Hepatocyte (in vitro differentiated cells): ENCODE measurements at regions not wholly inside any gene's neighbourhood (a gene's known extent, or its start where the extent isn't known, plus 50 kb on each side); places are given as distances from the start of the nearest gene placed in this dataset.

Experiments used
- DNase-seq: peaks from one replicate; pipeline ENCODE4 v3.0.0-alpha.2; 2016; ENCODE audit warnings: low spot score
- H2AFZ ChIP-seq: fragments of 200-600 bp; sonication (generic); 2 replicates; pipeline ENCODE4 v1.6.0; 2016; ENCODE audit warnings: antibody characterized with exemption, mild to moderate bottlenecking
- H3K27ac ChIP-seq: fragments of 200-600 bp; sonication (generic); 2 replicates; pipeline ENCODE4 v1.5.1; 2016; ENCODE audit warnings: mild to moderate bottlenecking
- H3K27me3 ChIP-seq: fragments of 200-600 bp; sonication (generic); 2 replicates; pipeline ENCODE4 v1.6.1; 2016
- H3K36me3 ChIP-seq: fragments of 200-600 bp; sonication (generic); replicated peaks from 2 replicates; pipeline ENCODE4 v1.5.1; 2016; ENCODE audit warnings: low read depth; ENCODE audit not compliant: insufficient read depth
- H3K4me1 ChIP-seq: fragments of 200-600 bp; sonication (generic); 2 replicates; pipeline ENCODE4 v1.5.1; 2016; ENCODE audit warnings: mild to moderate bottlenecking, moderate library complexity; ENCODE audit not compliant: insufficient read depth
- H3K4me2 ChIP-seq: fragments of 200-600 bp; sonication (generic); 2 replicates; pipeline ENCODE4 v1.6.0; 2016
- H3K4me3 ChIP-seq: fragments of 200-600 bp; sonication (generic); 2 replicates; pipeline ENCODE4 v1.5.1; 2016; ENCODE audit warnings: mild to moderate bottlenecking
- H3K79me2 ChIP-seq: fragments of 200-600 bp; sonication (generic); 2 replicates; pipeline ENCODE4 v1.6.0; 2017; ENCODE audit warnings: mild to moderate bottlenecking
- H3K9me2 ChIP-seq: fragments of 200-600 bp; sonication (generic); replicated peaks from 2 replicates; pipeline ENCODE4 v1.6.0; 2017; ENCODE audit warnings: mild to moderate bottlenecking; ENCODE audit not compliant: insufficient read depth
- H3K9me3 ChIP-seq: fragments of 200-600 bp; sonication (generic); 2 replicates; pipeline ENCODE4 v1.5.1; 2016; ENCODE audit warnings: low read depth, mild to moderate bottlenecking
- H4K20me1 ChIP-seq: fragments of 200-600 bp; sonication (generic); 2 replicates; pipeline ENCODE4 v1.6.0; 2016; ENCODE audit warnings: mild to moderate bottlenecking; ENCODE audit not compliant: insufficient read depth, poor library complexity, severe bottlenecking
- CTCF ChIP-seq: fragments of 200-600 bp; sonication (generic); IDR thresholded peaks from 2 replicates; pipeline ENCODE4 v1.5.1; 2016; ENCODE audit warnings: antibody characterized with exemption, mild to moderate bottlenecking; ENCODE audit not compliant: poor library complexity
- EZH2 ChIP-seq: fragments of 200-600 bp; sonication (generic); IDR thresholded peaks from 2 replicates; pipeline ENCODE4 v1.6.1; 2016; ENCODE audit warnings: antibody characterized with exemption, mild to moderate bottlenecking, borderline replicate concordance
- EZH2phosphoT487 ChIP-seq: fragments of 200-600 bp; sonication (generic); IDR thresholded peaks from one replicate; pipeline ENCODE4 v1.6.1; 2018; ENCODE audit warnings: antibody characterized with exemption, mild to moderate bottlenecking, low read depth, moderate library complexity; ENCODE audit not compliant: unreplicated experiment, severe bottlenecking
- WGBS: methylation state at CpG from one replicate; pipeline ENCODE4 v1.1.6; 2016; ENCODE audit warnings: low lambda C conversion rate; ENCODE audit errors: missing lambda C conversion rate; 5-methylcytosine and 5-hydroxymethylcytosine counted together

DNA sequence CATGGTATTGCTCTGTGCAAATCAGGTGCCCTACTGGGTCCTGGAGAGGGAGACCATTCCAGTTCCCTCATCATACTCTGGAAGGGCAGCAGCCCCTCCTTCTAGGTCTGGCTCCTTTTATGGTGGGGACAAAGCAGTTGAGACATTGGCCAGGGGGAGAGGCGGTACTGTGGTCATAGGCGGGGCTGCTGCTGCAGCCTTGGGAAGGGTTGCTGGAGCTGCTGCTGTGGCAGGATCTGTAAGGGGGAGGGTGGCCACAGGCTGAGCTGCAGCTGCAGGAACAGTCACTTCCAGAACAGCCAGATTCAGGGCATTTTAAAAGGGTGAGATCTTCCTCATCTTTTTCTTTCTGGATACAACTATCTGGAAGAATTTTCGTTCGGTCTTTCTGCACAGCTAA, 233.0 kb upstream of the SGCD start:
- Histone ChIP-seq H3K9me3 (no peaks in the 10 kb centered on the region), H3K27ac (no peak overlapping the region), H3K4me1 (no peaks in the 10 kb centered on the region), H3K79me2 (no peaks in the 10 kb centered on the region), H3K4me3 (no peak overlapping the region), H4K20me1 (no peaks in the 10 kb centered on the region), H3K9me2 (no peaks in the 10 kb centered on the region), H3K27me3 (no peaks in the 10 kb centered on the region), H3K36me3 (no peaks in the 10 kb centered on the region), H2AFZ (no peak overlapping the region), H3K4me2 (no peak overlapping the region)
- DNase-seq, result no peak
- no peak for TF ChIP-seq EZH2phosphoT487
- no peak for TF ChIP-seq CTCF
- TF ChIP-seq EZH2, result no peak
- 77% methylated on average over 4 of the region's 4 CpGs for WGBS

DNA sequence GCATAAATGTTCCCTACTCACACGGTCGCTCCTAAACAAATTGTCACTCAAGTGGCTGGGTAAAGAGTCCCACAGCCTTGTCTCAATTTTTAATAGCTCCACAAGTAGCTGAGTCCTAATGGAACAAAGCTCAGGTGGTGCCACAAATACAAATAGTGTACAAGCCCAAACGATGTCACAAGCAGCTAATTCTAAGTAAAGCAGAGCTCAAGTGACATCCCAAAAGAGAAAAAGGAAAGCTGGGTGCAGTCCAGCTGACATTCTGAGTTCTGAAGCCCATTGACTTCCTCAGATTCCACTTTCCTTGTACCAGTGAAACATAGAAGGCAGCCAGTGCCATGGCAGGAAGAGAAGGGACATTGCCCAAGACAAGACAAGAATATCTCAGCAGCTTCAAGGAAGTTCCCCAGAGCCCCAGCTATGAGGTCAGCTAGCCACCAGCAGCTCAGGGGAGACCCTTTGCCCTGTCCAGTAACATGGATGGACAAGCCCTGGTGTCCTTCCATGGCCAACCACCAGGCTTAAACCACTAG, 231.2 kb upstream of the SGCD start:
- no peak overlapping the region for H3K27ac ChIP-seq
- H3K9me3 ChIP-seq, result no peaks in the 10 kb centered on the region
- no peaks in the 10 kb centered on the region for H3K9me2 ChIP-seq
- H3K4me3 ChIP-seq, result no peak overlapping the region
- WGBS, result 86% methylated on average over 3 of the region's 3 CpGs
- H3K79me2 ChIP-seq, result no peaks in the 10 kb centered on the region
- DNase-seq, result no peak
- no peak for TF ChIP-seq EZH2phosphoT487
- TF ChIP-seq EZH2, result no peak
- no peak for TF ChIP-seq CTCF
- no peaks in the 10 kb centered on the region for H3K36me3 ChIP-seq
- H3K4me2 ChIP-seq, result no peak overlapping the region
- H4K20me1 ChIP-seq, result no peaks in the 10 kb centered on the region
- H2AFZ ChIP-seq, result no peak overlapping the region
- no peaks in the 10 kb centered on the region for H3K27me3 ChIP-seq
- no peaks in the 10 kb centered on the region for H3K4me1 ChIP-seq

GRCh38 chr5:156096259-156096658, 230.7 kb upstream of the SGCD start:
- Histone ChIP-seq H3K9me2 (no peaks in the 10 kb centered on the region), H3K79me2 (no peaks in the 10 kb centered on the region), H3K4me3 (no peak overlapping the region), H3K27me3 (no peaks in the 10 kb centered on the region), H3K9me3 (no peaks in the 10 kb centered on the region), H3K36me3 (no peaks in the 10 kb centered on the region), H3K27ac (no peak overlapping the region), H4K20me1 (no peaks in the 10 kb centered on the region), H3K4me1 (no peaks in the 10 kb centered on the region), H2AFZ (no peak overlapping the region), H3K4me2 (no peak overlapping the region)
- 55% methylated on average over 1 of the region's 1 CpG for WGBS
- TF ChIP-seq EZH2, result no peak
- TF ChIP-seq CTCF, result no peak
- TF ChIP-seq EZH2phosphoT487, result no peak
- DNase-seq, result no peak
